Esophagus muscularis mucosa (tissue), 4 donors: ENCODE measurements at regions not wholly inside any gene's neighbourhood (a gene's known extent, or its start where the extent isn't known, plus 50 kb on each side); places are given as distances from the start of the nearest gene placed in this dataset.

ENCODE experiments used
- EP300 ChIP-seq: sonication (generic); formaldehyde crosslinking; IDR thresholded peaks from one replicate; pipeline ENCODE4 v1.6.1; 2017; ENCODE audit warnings: antibody characterized with exemption
- POLR2AphosphoS5 ChIP-seq, 2 donors: sonication (generic); formaldehyde crosslinking; IDR thresholded peaks; one replicate each; pipeline ENCODE4 v1.6.1; 2017; ENCODE audit warnings: antibody characterized with exemption in 2 of 2
- TF ChIP-seq, protein P1 (sequence below), 3 experiments: fragments of 200-600 bp in 2 of 3; fragments of 450-650 bp in 1 of 3; sonication (generic) in 2 of 3; IDR thresholded peaks; one replicate each; pipeline ENCODE4 v1.5.1; 2017 to 2019; ENCODE audit warnings: antibody characterized with exemption in 3 of 3, mild to moderate bottlenecking in 2 of 3, moderate library complexity in 1 of 3

DNA sequence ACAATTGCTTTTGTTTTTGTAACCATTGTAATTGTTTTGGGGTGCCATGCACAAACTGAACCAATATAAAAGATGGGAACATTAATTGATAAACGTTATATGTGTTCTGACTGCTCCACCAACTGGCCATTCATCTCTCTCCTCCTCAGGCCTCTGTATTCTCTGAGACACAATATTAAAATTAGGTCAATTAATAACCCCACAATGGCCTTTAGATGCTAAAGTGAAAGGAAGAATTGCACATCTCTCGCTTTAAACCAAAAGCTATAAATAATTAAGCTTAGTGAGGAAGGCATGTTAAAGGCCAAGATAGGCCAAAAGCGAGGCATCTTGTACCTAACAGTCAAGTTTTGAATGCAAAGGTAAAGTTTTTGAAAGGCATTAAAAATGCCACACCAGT, 448.4 kb upstream of the ITGA1 start:
- no peak for TF ChIP-seq POLR2AphosphoS5 (IDR thresholded peaks at IDR 0.05)
- no peak for TF ChIP-seq EP300
- TF ChIP-seq, protein P1, sequence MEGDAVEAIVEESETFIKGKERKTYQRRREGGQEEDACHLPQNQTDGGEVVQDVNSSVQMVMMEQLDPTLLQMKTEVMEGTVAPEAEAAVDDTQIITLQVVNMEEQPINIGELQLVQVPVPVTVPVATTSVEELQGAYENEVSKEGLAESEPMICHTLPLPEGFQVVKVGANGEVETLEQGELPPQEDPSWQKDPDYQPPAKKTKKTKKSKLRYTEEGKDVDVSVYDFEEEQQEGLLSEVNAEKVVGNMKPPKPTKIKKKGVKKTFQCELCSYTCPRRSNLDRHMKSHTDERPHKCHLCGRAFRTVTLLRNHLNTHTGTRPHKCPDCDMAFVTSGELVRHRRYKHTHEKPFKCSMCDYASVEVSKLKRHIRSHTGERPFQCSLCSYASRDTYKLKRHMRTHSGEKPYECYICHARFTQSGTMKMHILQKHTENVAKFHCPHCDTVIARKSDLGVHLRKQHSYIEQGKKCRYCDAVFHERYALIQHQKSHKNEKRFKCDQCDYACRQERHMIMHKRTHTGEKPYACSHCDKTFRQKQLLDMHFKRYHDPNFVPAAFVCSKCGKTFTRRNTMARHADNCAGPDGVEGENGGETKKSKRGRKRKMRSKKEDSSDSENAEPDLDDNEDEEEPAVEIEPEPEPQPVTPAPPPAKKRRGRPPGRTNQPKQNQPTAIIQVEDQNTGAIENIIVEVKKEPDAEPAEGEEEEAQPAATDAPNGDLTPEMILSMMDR (IDR thresholded peaks at IDR 0.05) = no peak
